PC-9 (cell line): ENCODE measurements at regions not wholly inside any gene's neighbourhood (a gene's known extent, or its start where the extent isn't known, plus 50 kb on each side); places are given as distances from the start of the nearest gene placed in this dataset.

ENCODE experiments used
- BruUV-seq: library from RNA; stranded (reverse); fragments of 400-500 nt; replicated peaks from 2 replicates; lab custom pipeline; 2021; lab: Mats Ljungman, UMichigan
- CTCF ChIA-PET: fragments of 300-600 bp; sonication (Branson Sonifier 250); formaldehyde crosslinking; loops from one replicate; lab custom pipeline; 2022; ENCODE audit warnings: antibody characterized with exemption; lab: Charles Lee
- POLR2A ChIA-PET: fragments of 300-600 bp; sonication (Branson Sonifier 250); formaldehyde crosslinking; loops from one replicate; lab custom pipeline; 2022; ENCODE audit warnings: antibody characterized with exemption; ENCODE audit not compliant: unreplicated experiment; lab: Charles Lee
- DNase-seq, 2 experiments: peaks; one replicate each; pipeline versions ENCODE4 v3.0.0 to v3.0.0-alpha.2; 2015 to 2022; ENCODE audit warnings: mixed read lengths in 1 of 2
- H2AFZ ChIP-seq: fragments of 200-600 bp; sonication (generic); 2 replicates; pipeline ENCODE4 v1.8.1; 2017; ENCODE audit warnings: antibody characterized with exemption
- H3F3A ChIP-seq: fragments of 200-600 bp; sonication (generic); 2 replicates; pipeline ENCODE4 v1.8.1; 2017; ENCODE audit warnings: antibody characterized with exemption, mild to moderate bottlenecking, low read depth; ENCODE audit not compliant: insufficient read depth
- H3K27ac ChIP-seq: fragments of 200-600 bp; sonication (generic); 2 replicates; pipeline ENCODE4 v1.6.1; 2016; ENCODE audit warnings: mixed run types
- H3K27me3 ChIP-seq: fragments of 200-600 bp; sonication (generic); 2 replicates; pipeline ENCODE4 v1.6.1; 2016; ENCODE audit warnings: low read depth, mixed run types; ENCODE audit not compliant: insufficient read depth
- H3K36me3 ChIP-seq: fragments of 200-600 bp; sonication (generic); 2 replicates; pipeline ENCODE4 v1.6.1; 2016; ENCODE audit warnings: low read depth, mixed run types
- H3K4me1 ChIP-seq: fragments of 200-600 bp; sonication (generic); replicated peaks from 2 replicates; pipeline ENCODE4 v1.6.1; 2016; ENCODE audit warnings: mixed run types; ENCODE audit not compliant: insufficient read depth
- H3K4me2 ChIP-seq: fragments of 200-600 bp; sonication (generic); 2 replicates; pipeline ENCODE4 v1.6.1; 2017; ENCODE audit warnings: mixed run types
- H3K4me3 ChIP-seq: fragments of 200-600 bp; sonication (generic); 2 replicates; pipeline ENCODE4 v1.6.1; 2016; ENCODE audit warnings: mixed run types
- H3K79me2 ChIP-seq: fragments of 200-600 bp; sonication (generic); 2 replicates; pipeline ENCODE4 v1.6.1; 2017; ENCODE audit warnings: low read depth, mixed run types
- H3K9me2 ChIP-seq: fragments of 200-600 bp; sonication (generic); 2 replicates; pipeline ENCODE4 v1.8.1; 2017; ENCODE audit warnings: mild to moderate bottlenecking; ENCODE audit not compliant: insufficient read depth
- H3K9me3 ChIP-seq: fragments of 200-600 bp; sonication (generic); 2 replicates; pipeline ENCODE4 v1.8.1; 2016; ENCODE audit warnings: low read depth; ENCODE audit not compliant: insufficient read depth
- H4K20me1 ChIP-seq: fragments of 200-600 bp; sonication (generic); 2 replicates; pipeline ENCODE4 v1.8.1; 2017; ENCODE audit not compliant: insufficient read depth
- CTCF ChIP-seq: fragments of 200-600 bp; sonication (generic); conservative IDR thresholded peaks from 2 replicates; pipeline ENCODE4 v1.6.1; 2017; ENCODE audit warnings: mixed run types, antibody characterized with exemption, mild to moderate bottlenecking, moderate library complexity
- EZH2 ChIP-seq: fragments of 200-600 bp; sonication (generic); IDR thresholded peaks from 2 replicates; pipeline ENCODE4 v1.8.0; 2017; ENCODE audit warnings: antibody characterized with exemption, low read depth
- intact Hi-C: fragments of 100-400 bp; cut with micrococcal nuclease; formaldehyde crosslinking; loops from one replicate; pipeline ENCODE4 v1.10.0; 2022; ENCODE audit not compliant: unreplicated experiment

DNA sequence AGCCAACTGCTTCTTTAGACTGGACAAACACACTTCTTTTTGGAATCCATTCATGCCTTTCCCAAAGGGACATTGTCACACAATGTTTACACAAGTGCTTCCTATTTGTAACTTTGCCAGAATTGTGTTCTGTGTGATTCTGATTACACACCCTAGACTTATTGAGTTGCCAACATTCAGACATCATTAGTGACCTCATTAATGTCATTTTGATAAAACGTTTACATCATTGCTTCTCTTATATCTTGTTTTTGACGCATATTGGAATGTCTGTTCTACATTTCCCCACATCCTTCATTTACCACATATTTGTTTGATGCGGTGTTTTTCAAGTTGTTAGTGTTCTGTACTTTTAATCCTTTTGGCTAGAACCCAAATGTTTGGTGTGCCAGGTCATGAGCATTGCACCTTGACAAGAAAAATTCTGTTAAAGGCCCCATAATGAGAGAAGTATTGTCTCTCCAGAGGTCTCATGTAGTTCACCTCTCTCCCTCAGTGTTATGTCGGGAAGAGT, 305.5 kb downstream of the AEBP2 start:
- TF ChIP-seq EZH2 (no peak), CTCF (no peak)
- H3K9me2 ChIP-seq: no peaks in the 10 kb centered on the region
- no peak overlapping the region for H3K27ac ChIP-seq
- no peak overlapping the region for H3K4me3 ChIP-seq
- no peaks in the 10 kb centered on the region for H3K4me1 ChIP-seq
- DNase-seq: no peak
- H3F3A ChIP-seq: no peaks in the 10 kb centered on the region
- H3K79me2 ChIP-seq: no peaks in the 10 kb centered on the region
- H3K9me3 ChIP-seq: no peaks in the 10 kb centered on the region
- intact Hi-C loops: no loop called here
- H2AFZ ChIP-seq: no peak overlapping the region
- ChIA-PET CTCF (no interaction called here), POLR2A (no interaction called here)
- BruUV-seq: no TSS peak
- H3K4me2 ChIP-seq: no peak overlapping the region
- no peaks in the 10 kb centered on the region for H3K27me3 ChIP-seq
- no peaks in the 10 kb centered on the region for H3K36me3 ChIP-seq
- no peaks in the 10 kb centered on the region for H4K20me1 ChIP-seq

GRCh38 chr12:19746471-19746870, 307.2 kb downstream of the AEBP2 start:
- BruUV-seq: no TSS peak
- TF ChIP-seq CTCF (no peak), EZH2 (no peak)
- Histone ChIP-seq H3K4me2 (no peak overlapping the region), H3K9me2 (no peaks in the 10 kb centered on the region), H3K27ac (no peak overlapping the region), H4K20me1 (no peaks in the 10 kb centered on the region), H3K36me3 (no peaks in the 10 kb centered on the region), H3K4me1 (no peaks in the 10 kb centered on the region), H3K9me3 (no peaks in the 10 kb centered on the region), H3K27me3 (no peaks in the 10 kb centered on the region), H3F3A (no peaks in the 10 kb centered on the region), H2AFZ (no peak overlapping the region), H3K79me2 (no peaks in the 10 kb centered on the region), H3K4me3 (no peak overlapping the region)
- POLR2A ChIA-PET: no interaction called here
- DNase-seq: no peak
- intact Hi-C loops: no loop called here
- CTCF ChIA-PET: no interaction called here

- Histone ChIP-seq H3K27me3 (no peaks in the 10 kb centered on the region), H3K9me3 (no peaks in the 10 kb centered on the region), H3K4me3 (no peak overlapping the region), H3F3A (no peaks in the 10 kb centered on the region), H3K36me3 (no peaks in the 10 kb centered on the region), H3K4me2 (no peak overlapping the region), H3K79me2 (no peaks in the 10 kb centered on the region), H3K4me1 (no peaks in the 10 kb centered on the region), H4K20me1 (no peaks in the 10 kb centered on the region), H2AFZ (no peak overlapping the region), H3K27ac (no peak overlapping the region), H3K9me2 (no peaks in the 10 kb centered on the region)
- intact Hi-C loops: no loop called here
- TF ChIP-seq EZH2 (no peak), CTCF (no peak)
- BruUV-seq: no TSS peak
- POLR2A ChIA-PET: interaction anchor here (0.6 kb wide), 1 partner anchor 606 kb away, joined by 4 read pairs; no protein-coding TSS in a partner anchor
- CTCF ChIA-PET: no interaction called here
- no peak for DNase-seq
Measured at GRCh38 chr12:19749906-19750574, 310.7 kb downstream of the AEBP2 start.
